ENCODE measurements at regions not wholly inside any gene's neighbourhood (a gene's known extent, or its start where the extent isn't known, plus 50 kb on each side); places are given as distances from the start of the nearest gene placed in this dataset.

DNA sequence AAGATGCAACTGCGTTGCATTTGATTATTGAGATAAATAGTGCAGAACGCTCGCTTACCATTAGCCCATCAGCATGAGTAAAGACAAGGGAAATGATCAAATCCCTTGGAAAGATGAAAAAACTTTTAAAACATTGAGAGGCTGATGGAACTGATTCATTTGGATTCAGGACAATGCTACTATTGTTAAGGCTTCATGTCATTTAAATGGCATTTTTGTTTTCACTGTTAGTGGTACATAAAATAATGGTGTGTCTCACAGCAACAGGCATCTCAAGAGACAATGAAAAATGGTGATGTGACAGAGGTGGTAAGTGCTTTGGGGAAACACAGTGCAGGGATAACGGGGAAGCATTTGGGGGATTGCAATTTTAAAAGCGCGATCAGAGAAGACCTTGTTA is 159.7 kb upstream of the KCNG1 start:
- H3K4me3 ChIP-seq (ENCODE audit: low read length) = no peak overlapping the region
- DNase-seq (ENCODE audit: low read depth) = no peak
- TF ChIP-seq, protein P1, sequence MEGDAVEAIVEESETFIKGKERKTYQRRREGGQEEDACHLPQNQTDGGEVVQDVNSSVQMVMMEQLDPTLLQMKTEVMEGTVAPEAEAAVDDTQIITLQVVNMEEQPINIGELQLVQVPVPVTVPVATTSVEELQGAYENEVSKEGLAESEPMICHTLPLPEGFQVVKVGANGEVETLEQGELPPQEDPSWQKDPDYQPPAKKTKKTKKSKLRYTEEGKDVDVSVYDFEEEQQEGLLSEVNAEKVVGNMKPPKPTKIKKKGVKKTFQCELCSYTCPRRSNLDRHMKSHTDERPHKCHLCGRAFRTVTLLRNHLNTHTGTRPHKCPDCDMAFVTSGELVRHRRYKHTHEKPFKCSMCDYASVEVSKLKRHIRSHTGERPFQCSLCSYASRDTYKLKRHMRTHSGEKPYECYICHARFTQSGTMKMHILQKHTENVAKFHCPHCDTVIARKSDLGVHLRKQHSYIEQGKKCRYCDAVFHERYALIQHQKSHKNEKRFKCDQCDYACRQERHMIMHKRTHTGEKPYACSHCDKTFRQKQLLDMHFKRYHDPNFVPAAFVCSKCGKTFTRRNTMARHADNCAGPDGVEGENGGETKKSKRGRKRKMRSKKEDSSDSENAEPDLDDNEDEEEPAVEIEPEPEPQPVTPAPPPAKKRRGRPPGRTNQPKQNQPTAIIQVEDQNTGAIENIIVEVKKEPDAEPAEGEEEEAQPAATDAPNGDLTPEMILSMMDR (IDR thresholded peaks at IDR 0.05; ENCODE audit: insufficient read depth, low read depth, low read length, missing control alignments) = no peak

DNA sequence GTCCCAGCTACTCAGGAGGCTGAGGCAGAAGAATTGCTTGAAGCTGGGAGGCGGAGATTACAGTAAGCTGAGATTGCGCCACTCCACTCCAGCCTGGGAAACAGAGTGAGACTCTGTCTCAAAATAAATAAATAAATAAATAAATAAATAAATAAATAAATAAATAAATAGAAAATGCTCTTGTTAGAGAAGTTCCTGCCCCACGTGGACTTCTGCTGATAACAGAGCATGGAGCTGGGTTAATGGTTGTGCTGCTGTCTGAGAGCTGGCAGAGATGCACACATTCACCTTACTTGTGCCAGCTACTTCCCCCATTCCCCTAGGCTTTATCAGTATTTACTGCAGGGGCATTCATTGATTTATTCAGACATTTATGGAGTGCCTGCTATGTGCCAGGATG is 155.2 kb upstream of the KCNG1 start:
- TF ChIP-seq, protein P1 (IDR thresholded peaks at IDR 0.05; ENCODE audit: insufficient read depth, low read depth, low read length, missing control alignments) = no peak
- DNase-seq (ENCODE audit: low read depth) = no peak
- no peak overlapping the region for H3K4me3 ChIP-seq (ENCODE audit: low read length)

DNA sequence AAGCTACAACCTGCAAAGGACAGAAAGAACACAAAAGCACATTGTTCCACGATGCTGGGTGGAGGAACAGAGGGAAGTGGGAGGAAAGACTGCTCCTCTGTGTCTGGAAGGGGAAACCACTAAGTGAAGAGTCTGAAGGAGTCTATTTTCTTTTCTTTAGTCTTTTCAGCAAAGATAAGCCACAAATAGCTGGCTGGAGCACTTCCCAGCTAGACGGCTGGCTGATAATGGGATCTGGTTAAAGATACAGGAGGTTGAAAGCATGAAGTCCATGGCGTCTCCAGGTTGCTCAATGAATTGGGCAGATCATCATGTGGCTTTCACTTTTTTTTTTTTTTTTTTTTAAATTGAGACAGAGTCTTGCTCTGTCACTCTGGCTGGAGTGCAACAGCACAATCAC is 154.0 kb upstream of the KCNG1 start:
- no peak overlapping the region for H3K4me3 ChIP-seq (ENCODE audit: low read length)
- TF ChIP-seq, protein P1 (IDR thresholded peaks at IDR 0.05; ENCODE audit: insufficient read depth, low read depth, low read length, missing control alignments) = no peak
- DNase-seq (ENCODE audit: low read depth) = no peak

DNA sequence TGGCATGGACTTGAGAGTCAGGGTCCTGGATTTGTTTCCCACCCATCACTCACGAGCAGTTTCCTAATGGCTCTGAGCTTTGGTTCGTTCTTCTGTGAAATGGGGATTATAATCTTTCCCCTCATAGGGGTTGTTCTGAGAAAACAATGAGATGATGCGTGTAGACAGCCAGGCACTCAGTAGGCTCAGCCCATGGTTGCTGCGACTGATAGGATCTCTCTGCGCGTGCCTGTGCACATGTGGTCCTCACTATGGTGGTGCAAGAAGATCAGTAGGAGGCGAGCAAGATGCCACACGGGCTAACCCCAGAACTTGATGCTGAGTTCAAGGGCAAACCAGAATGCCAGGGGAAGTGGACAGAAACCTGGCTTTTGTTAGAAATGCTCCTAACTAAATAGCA is 153.5 kb upstream of the KCNG1 start:
- no peak for DNase-seq (ENCODE audit: low read depth)

DNA sequence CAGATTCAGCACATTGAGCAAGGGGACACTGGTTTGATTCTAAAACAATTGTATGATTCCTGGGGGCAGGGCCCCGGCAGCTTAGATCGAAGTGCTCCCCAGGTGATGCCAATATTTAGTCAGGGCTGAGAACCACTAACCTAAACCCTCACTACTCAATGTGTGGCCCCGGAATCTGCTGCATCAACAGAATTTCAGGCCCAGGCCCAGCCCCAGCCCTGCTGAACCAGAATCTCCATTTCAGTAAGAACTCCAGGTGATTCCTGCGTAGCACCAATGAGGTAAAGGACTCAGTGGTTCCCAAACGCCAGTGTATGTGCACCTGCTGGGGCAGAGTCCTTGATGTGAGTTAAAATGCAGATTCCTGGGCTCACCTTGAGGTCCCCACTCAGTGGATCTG is 152.8 kb upstream of the KCNG1 start:
- no peak overlapping the region for H3K4me3 ChIP-seq (ENCODE audit: low read length)

More for the DNA sequence above, 153.5 kb upstream of the KCNG1 start:
- TF ChIP-seq, protein P1 (IDR thresholded peaks at IDR 0.05; ENCODE audit: insufficient read depth, low read depth, low read length, missing control alignments) = no peak
- no peak overlapping the region for H3K4me3 ChIP-seq (ENCODE audit: low read length)

DNA sequence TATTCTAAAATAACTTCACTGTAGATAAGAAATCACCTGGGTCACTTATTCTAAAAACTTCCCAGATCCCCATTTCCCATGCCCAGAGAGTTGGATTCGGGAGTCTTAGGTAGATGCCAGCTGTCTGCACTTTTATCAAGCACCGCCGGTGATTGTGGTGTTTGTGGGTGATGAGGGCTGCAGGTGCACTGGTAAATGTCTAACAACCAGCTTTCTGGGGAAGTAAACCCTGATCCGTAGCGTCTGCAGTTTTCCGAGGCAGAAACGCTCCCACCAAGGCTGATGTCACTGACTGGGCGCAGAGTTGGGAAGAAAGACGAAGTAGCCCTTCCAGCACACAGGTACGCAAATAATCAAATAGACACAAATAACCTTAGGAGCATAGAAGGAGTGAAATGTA is 152.2 kb upstream of the KCNG1 start:
- DNase-seq (ENCODE audit: low read depth) = no peak
- H3K4me3 ChIP-seq (ENCODE audit: low read length) = no peak overlapping the region
- TF ChIP-seq, protein P1 (IDR thresholded peaks at IDR 0.05; ENCODE audit: insufficient read depth, low read depth, low read length, missing control alignments) = no peak

More for the DNA sequence above, 152.8 kb upstream of the KCNG1 start:
- TF ChIP-seq, protein P1 (IDR thresholded peaks at IDR 0.05; ENCODE audit: insufficient read depth, low read depth, low read length, missing control alignments) = no peak
- no peak for DNase-seq (ENCODE audit: low read depth)

DNA sequence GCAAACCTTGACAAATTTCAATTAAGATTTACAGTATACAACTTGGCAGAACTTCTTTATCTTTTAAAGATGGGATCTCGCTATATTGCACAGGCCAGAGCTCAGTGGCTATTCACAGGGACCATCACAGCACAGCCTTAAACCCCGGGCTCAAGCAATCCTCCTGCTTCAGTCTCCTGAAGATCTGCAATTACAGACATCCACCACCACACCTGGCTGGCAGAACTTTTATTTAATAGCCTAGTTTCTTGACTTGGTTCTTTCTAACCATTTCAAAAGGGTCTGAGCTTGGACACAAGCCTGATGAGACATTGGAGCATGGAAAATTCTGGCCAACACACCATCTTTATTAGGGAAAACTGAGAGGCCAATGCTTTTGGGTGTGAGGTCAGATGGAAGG is 151.6 kb upstream of the KCNG1 start:
- TF ChIP-seq, protein P1 (IDR thresholded peaks at IDR 0.05; ENCODE audit: insufficient read depth, low read depth, low read length, missing control alignments) = no peak
- no peak overlapping the region for H3K4me3 ChIP-seq (ENCODE audit: low read length)
- DNase-seq (ENCODE audit: low read depth) = no peak

Data from epithelial cell of esophagus (primary cell).